HAP-1 (cell line): ENCODE measurements at regions not wholly inside any gene's neighbourhood (a gene's known extent, or its start where the extent isn't known, plus 50 kb on each side); places are given as distances from the start of the nearest gene placed in this dataset.

Experiments used
- DNase-seq, 2 experiments: peaks; one replicate each; pipeline ENCODE4 v3.0.0-alpha.2; 2016 to 2020; ENCODE audit warnings: low spot score in 2 of 2
- H3K27me3 ChIP-seq: fragments of 250-450 bp; sonication (Bioruptor Pico); 2 replicates; pipeline ENCODE4 v1.5.1; 2020; ENCODE audit warnings: low read depth, mild to moderate bottlenecking, moderate library complexity
- H3K36me3 ChIP-seq: fragments of 250-450 bp; sonication (Bioruptor Pico); replicated peaks from 2 replicates; pipeline ENCODE4 v1.5.1; 2020; ENCODE audit warnings: mild to moderate bottlenecking
- H3K4me1 ChIP-seq: fragments of 250-450 bp; sonication (Bioruptor Pico); 2 replicates; pipeline ENCODE4 v1.5.1; 2020; ENCODE audit warnings: mild to moderate bottlenecking
- H3K4me3 ChIP-seq: fragments of 250-450 bp; sonication (Bioruptor Pico); 2 replicates; pipeline ENCODE4 v1.5.1; 2020; ENCODE audit warnings: mild to moderate bottlenecking, moderate library complexity
- H3K9me3 ChIP-seq: fragments of 250-450 bp; sonication (Bioruptor Pico); 2 replicates; pipeline ENCODE4 v1.5.1; 2020; ENCODE audit warnings: mild to moderate bottlenecking, moderate library complexity
- in situ Hi-C: fragments of 300-500 bp; cut with MboI; formaldehyde crosslinking; loops from 3 replicates; pipeline ENCODE4 v1.14.3; 2020; ENCODE audit warnings: low sequenced_read_pairs, inconsistent platforms, mixed read lengths

DNA sequence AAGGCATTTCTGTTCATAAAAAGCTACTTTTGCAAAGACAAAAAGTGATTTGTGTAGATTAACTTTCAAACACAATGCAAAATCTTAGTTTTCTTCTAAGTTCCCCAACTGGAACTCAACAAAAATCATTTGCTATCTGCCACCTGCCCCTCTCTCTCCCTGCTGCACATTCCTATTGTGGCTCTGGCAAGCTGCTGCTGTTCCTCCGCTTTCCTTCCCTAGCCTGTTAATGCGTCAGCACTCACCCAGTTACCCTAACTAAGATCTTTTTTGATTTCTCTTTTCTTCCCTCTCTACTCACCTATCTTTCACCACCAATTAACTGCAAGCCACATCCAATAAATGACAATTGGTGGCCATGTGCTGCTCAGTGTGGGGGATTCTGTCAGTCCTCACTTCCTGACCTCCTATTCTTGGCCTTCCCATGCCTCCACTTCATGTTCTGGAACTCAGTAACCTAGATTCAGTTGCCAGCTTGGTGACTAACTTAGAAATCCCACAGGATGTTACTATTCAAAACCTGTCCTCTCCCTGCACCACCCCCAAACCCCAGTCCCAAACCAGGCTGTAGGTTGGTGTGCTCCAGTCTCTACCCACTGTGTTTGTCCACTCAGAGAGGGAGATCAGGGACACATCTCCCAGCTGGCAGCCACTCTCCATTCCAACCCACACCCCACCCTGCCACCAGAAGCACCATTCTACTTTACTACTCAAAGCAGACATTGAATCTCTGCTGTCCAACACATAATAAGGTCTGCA is 140.2 kb upstream of the CTTNBP2 start:
- Histone ChIP-seq H3K27me3 (no peaks in the 10 kb centered on the region), H3K36me3 (no peaks in the 10 kb centered on the region), H3K4me3 (no peak overlapping the region), H3K4me1 (no peaks in the 10 kb centered on the region), H3K9me3 (no peaks in the 10 kb centered on the region)
- no peak for DNase-seq
- in situ Hi-C loops: no loop called here

DNA sequence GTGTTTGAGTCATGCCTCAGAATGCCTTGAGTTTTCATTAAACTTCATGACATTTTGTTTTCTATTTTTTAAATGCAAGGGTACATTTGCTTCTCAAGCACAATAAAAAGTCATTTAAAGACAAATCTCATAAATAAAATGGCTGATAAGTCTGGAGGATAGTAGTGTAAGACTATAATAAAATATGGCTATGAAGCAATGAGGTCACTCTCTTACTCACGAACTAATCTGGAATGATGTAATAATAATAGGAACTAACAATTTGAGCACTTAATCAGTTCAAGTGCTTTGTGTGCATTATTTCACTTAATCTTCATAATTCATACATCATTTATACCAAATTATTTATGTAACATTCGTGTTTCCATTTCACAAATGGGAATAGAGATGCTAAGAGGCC is 149.3 kb upstream of the CTTNBP2 start:
- Histone ChIP-seq H3K4me3 (no peak overlapping the region), H3K36me3 (no peaks in the 10 kb centered on the region), H3K4me1 (no peaks in the 10 kb centered on the region), H3K27me3 (no peaks in the 10 kb centered on the region), H3K9me3 (no peaks in the 10 kb centered on the region)
- DNase-seq: no peak
- in situ Hi-C loops: no loop called here

DNA sequence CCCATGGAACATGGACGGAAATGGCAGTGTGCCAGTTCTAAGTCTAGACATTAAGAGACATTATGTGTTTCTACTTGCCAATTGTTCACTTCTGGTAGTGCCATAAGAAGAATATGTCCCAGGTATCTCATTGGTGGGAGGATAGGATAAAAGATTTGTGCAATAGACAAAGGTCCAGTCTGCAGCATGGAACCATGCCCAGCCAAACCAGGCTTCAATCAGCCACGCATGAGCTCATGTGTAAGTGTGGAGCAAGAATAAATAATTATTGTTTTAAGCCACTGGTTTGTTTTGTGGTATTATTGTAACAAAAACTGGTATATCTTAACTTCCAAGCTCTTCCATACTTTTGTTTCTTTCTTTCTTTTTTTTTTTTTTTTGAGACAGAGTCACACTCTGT is 153.6 kb upstream of the CTTNBP2 start:
- Histone ChIP-seq H3K4me1 (no peaks in the 10 kb centered on the region), H3K4me3 (no peak overlapping the region), H3K9me3 (no peaks in the 10 kb centered on the region), H3K27me3 (no peaks in the 10 kb centered on the region), H3K36me3 (no peaks in the 10 kb centered on the region)
- in situ Hi-C loops: no loop called here
- DNase-seq: no peak

DNA sequence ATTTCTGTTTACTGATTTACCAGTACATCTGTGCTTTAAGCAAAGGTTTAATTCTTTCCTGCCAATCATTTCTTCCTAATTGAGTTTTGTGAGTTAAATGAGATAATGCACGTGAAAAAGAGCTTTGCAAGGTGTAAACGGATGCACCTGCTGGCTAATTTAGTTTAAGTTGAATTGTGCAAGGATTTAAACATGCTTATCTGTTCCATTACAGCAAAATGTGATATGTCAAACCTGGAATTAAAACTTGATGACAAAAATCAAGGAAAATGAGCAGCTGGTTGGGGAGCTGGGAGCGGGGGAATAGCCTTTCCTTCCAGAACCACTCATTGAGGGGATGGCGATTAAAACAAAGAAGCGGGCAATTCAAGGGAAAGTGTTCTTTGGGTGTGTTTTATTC is 155.0 kb upstream of the CTTNBP2 start:
- no peaks in the 10 kb centered on the region for H3K4me1 ChIP-seq

DNA sequence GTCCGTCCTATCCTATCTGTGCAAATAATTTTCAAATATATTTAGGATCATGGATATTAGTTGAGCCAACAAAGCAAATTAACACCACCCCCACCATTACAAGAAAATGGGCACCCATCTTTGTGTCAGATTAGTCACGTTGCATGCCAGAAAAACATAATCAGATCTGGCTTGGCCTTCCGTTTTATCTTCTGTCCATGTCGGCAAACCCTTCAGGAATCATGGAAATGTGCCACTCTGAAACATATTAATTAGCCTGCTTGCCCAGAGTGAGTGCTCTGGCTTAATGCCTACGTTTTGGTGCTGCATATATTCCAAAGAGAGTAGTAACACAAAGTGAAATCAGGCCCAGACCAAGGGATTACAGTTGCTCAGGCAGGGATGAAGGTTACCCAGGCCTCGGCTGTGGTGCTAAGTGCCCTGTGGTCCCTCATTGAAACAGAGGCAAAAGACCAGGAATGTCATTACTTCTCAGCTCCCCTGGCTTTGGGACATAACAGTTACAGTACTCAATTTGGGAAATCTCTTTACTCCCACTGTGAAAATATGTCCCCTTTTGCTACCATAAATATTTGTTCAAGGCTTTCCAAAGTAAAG is 154.0 kb upstream of the LSM8 start:
- Histone ChIP-seq H3K4me1 (no peaks in the 10 kb centered on the region), H3K9me3 (no peaks in the 10 kb centered on the region), H3K27me3 (no peaks in the 10 kb centered on the region; the same call in 1 of the 2 replicates), H3K36me3 (no peaks in the 10 kb centered on the region), H3K4me3 (no peak overlapping the region)
- no peak for DNase-seq
- in situ Hi-C loops: no loop called here

More for the DNA sequence above, 155.0 kb upstream of the CTTNBP2 start:
- Histone ChIP-seq H3K27me3 (no peaks in the 10 kb centered on the region; the same call in 1 of the 2 replicates), H3K36me3 (no peaks in the 10 kb centered on the region), H3K4me3 (no peak overlapping the region), H3K9me3 (no peaks in the 10 kb centered on the region)
- in situ Hi-C loops: no loop called here
- no peak for DNase-seq

DNA sequence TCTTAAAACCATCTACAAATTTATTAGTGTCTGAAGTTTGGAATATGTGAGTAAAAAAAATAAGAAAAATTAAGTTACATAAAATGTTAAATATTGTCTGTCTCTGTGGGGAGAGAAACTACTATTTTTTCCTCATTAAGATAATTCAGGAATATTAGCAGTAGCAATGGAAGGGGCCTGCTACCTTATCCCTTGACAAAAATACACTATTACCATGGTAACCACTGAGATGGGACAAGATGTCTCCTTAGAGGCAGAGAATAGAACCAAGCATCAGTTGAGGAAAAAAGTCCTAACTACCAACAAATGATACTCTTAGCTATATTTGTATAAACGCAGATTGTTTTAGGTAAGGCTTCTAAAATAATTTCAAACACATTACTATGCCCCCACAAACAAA is 150.7 kb upstream of the LSM8 start:
- no peak for DNase-seq
- Histone ChIP-seq H3K9me3 (no peaks in the 10 kb centered on the region), H3K27me3 (no peaks in the 10 kb centered on the region; the same call in 1 of the 2 replicates), H3K4me1 (no peaks in the 10 kb centered on the region), H3K4me3 (no peak overlapping the region), H3K36me3 (no peaks in the 10 kb centered on the region)
- in situ Hi-C loops: no loop called here

DNA sequence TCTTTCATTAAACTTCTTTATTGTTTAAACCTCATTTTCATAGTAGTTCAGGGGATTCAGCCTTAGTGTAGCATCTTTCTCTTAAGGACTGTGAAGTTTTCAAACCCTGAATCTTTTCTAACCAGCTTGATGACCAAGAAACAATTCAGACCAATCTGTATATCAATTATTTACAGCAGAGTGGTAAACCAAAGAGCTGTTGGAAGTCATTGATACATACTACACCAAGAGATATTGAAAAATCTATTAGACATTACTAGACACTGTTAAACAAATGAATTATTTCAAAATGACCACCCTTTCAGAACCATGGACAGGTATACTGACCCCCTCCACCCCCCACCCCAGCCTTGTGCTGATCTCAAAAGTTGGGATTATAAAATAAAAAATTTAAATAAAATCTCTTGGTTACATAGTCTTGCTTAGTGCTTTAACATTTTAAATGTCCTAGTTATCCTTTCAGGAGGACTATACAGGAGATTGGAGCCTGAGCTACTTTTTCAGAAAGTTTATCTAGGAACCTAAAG is 143.9 kb upstream of the LSM8 start:
- Histone ChIP-seq H3K27me3 (no peaks in the 10 kb centered on the region; the same call in 1 of the 2 replicates), H3K4me1 (no peaks in the 10 kb centered on the region), H3K9me3 (no peaks in the 10 kb centered on the region), H3K4me3 (no peak overlapping the region), H3K36me3 (no peaks in the 10 kb centered on the region)
- in situ Hi-C loops: no loop called here
- no peak for DNase-seq

DNA sequence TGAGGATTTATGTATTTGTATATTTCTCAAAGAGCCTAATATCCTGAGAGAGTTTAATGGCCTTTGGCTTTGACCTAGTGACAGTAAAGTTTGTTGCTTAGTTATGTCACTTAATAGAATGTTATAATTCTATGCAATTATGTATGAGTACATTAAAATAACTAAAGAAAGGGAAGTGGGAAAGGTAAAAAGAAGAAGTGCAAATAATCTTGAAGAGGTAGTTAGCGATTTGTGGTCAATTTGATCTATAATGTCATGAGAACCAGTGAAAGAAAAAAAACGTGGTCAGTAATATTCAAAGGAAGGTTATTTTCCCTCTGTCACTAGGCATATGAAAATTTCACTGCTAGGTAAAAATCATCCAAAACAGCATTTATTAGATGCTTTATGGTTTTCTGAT is 143.4 kb upstream of the LSM8 start:
- Histone ChIP-seq H3K4me3 (no peak overlapping the region), H3K4me1 (no peaks in the 10 kb centered on the region), H3K27me3 (no peaks in the 10 kb centered on the region; the same call in 1 of the 2 replicates), H3K36me3 (no peaks in the 10 kb centered on the region), H3K9me3 (no peaks in the 10 kb centered on the region)
- in situ Hi-C loops: no loop called here
- DNase-seq: no peak

DNA sequence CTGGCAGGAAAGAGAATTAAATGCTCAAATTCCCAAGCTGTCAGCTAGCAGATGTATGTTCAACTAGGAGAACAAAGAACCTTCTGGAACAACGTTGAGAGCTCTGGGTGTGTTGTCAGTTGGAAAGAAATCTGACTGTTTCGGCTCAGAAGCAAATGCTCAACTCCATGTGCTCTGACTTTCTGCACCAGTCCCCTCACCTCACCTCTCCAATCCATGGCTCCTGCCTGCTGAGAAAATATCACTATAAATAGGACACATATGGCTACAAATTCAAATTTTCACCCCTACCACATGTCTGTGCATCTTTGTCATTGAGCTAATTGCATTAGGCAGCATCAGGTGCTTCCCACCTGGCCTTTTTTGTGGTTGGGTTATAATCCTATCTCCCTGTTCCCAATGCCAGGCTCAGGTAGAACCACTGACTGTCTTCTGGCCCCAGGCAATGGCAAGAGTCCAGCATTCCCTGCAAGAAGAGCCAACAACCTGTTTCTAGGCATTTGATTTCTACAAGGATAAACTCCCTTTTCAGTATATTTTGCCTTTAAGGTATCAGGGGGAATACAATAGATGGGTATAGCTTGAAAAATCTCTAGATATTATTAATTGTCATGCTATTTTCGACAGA is 142.6 kb upstream of the LSM8 start:
- Histone ChIP-seq H3K4me1 (no peaks in the 10 kb centered on the region), H3K36me3 (no peaks in the 10 kb centered on the region), H3K9me3 (no peaks in the 10 kb centered on the region), H3K27me3 (no peaks in the 10 kb centered on the region; the same call in 1 of the 2 replicates), H3K4me3 (no peak overlapping the region)
- no peak for DNase-seq
- in situ Hi-C loops: no loop called here

DNA sequence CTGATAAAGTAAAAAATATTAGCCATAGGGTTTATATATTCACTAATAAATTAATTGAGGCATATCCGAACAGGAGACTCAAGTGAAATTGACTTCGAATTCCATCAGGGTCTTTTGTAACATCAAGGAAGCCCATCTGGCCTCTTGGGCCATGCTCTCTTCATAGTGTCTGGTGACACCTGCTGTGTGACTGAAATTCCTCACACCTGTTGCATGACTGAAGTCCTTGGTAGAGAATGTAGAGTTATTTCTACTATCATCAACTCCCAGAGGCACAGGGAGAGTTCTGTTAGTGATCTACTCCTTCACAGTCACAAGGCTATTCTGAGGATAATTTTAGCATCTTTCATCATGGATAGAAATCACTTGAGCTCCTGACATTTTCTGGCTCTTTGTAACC is 138.3 kb upstream of the LSM8 start:
- Histone ChIP-seq H3K36me3 (no peaks in the 10 kb centered on the region), H3K27me3 (peaks cover 6% of the 10 kb centered on the region; the same call in 1 of the 2 replicates), H3K9me3 (no peaks in the 10 kb centered on the region), H3K4me3 (no peak overlapping the region), H3K4me1 (no peaks in the 10 kb centered on the region)
- in situ Hi-C loops: no loop called here
- DNase-seq: no peak

DNA sequence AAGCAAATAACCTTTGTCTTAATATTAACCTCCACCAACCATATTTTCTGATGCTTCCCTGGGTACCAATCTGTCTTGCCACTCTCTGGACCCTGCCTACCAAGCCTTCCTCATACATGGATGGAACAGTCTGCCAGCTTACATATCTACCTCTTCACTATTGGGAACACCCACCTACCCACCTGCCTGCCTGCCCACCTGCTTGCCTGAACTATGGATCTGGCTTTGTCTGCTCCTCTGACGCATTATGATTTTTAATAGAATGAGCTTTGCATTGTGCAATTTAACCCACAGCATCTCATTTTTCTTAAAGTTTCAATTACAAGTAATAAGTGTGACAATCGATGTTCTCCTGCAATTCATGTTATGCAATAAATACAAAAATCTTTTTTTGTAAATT is 137.9 kb upstream of the LSM8 start:
- Histone ChIP-seq H3K36me3 (no peaks in the 10 kb centered on the region), H3K4me1 (no peaks in the 10 kb centered on the region), H3K9me3 (no peaks in the 10 kb centered on the region), H3K4me3 (no peak overlapping the region), H3K27me3 (peaks cover 6% of the 10 kb centered on the region; the same call in 1 of the 2 replicates)
- in situ Hi-C loops: no loop called here
- no peak for DNase-seq

DNA sequence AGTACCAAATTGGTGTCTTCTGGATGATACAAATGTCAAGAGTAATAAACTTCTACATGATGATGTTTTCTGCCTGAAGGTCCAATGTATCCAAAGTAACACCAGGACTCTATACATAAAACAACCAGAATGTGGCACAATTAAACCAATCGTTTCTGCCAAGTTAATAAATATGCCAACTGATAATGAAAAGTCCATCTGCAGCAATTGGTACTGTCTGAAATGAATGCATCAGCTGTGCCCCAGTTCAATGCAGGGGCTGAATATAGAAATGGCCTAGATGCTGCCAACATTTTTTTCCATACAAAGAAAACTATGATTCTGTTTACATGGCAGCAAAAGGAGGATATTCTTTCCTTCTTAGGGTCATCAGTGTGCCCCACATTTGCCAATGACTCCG is 137.2 kb upstream of the LSM8 start:
- Histone ChIP-seq H3K4me1 (no peaks in the 10 kb centered on the region), H3K36me3 (no peaks in the 10 kb centered on the region), H3K9me3 (no peaks in the 10 kb centered on the region), H3K4me3 (no peak overlapping the region), H3K27me3 (peaks cover 6% of the 10 kb centered on the region; the same call in 1 of the 2 replicates)
- DNase-seq: no peak
- in situ Hi-C loops: no loop called here

DNA sequence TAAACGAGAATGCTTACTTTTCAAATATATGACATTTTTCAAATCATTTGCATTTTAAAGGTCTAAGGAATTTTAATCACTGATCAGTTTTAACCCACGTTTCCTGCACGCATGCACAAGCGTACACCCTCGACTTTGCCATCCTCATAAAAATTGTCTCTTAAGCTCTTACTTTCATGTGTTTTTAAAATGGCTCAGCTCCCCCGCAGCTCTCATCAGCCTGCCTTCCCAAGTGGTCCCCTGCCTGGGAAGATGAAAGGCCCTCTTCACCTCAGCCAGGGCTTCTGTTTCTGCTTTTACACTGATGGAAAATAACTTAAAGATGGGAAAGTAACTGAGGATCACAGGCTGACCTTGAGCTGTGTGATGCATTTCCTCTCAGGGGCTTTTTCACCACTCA is 131.6 kb upstream of the LSM8 start:
- H3K27me3 ChIP-seq: peaks cover 4% of the 10 kb centered on the region; the same call in 1 of the 2 replicates
- H3K36me3 ChIP-seq: no peaks in the 10 kb centered on the region
- H3K4me3 ChIP-seq: no peak overlapping the region
- no peaks in the 10 kb centered on the region for H3K9me3 ChIP-seq
- in situ Hi-C loops: no loop called here
- no peaks in the 10 kb centered on the region for H3K4me1 ChIP-seq
- no peak for DNase-seq

DNA sequence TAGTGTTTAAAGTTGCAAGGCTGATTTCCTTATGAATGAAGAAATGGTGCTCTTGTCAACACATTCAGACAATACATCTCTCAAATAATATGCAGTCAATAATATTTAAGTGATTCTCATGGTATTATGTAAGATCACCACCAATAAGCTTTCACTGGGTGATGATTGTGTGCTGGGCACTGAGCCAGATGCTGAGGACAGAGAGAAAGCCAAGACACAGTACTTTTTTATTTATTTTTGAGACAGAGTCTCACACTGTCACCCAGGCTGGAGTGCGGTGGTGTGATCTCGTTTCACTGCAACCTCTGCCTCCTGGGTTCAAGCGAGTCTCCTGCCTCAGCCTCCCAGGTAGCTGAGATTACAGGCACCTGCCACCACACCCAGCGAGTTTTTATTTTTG is 130.6 kb upstream of the LSM8 start:
- H3K4me3 ChIP-seq: no peak overlapping the region
- in situ Hi-C loops: no loop called here
- peaks cover 3% of the 10 kb centered on the region; the same call in 1 of the 2 replicates for H3K27me3 ChIP-seq
- H3K36me3 ChIP-seq: no peaks in the 10 kb centered on the region
- H3K4me1 ChIP-seq: no peaks in the 10 kb centered on the region
- no peaks in the 10 kb centered on the region for H3K9me3 ChIP-seq
- no peak for DNase-seq
